Smooth muscle cell (in vitro differentiated cells): ENCODE measurements at regions not wholly inside any gene's neighbourhood (a gene's known extent, or its start where the extent isn't known, plus 50 kb on each side); places are given as distances from the start of the nearest gene placed in this dataset.

Experiments used
- DNase-seq: peaks from one replicate; lab custom pipeline; 2025; ENCODE audit not compliant: unreplicated experiment; lab: John Stamatoyannopoulos, UW
- H2AFZ ChIP-seq: fragments of 200-600 bp; sonication (generic); 2 replicates; pipeline ENCODE4 v1.6.0; 2016; ENCODE audit warnings: antibody characterized with exemption, low read depth, mild to moderate bottlenecking
- H3F3A ChIP-seq: fragments of 200-600 bp; sonication (generic); 2 replicates; pipeline ENCODE4 v1.6.0; 2017; ENCODE audit warnings: antibody characterized with exemption, low read depth
- H3K27ac ChIP-seq: fragments of 200-600 bp; sonication (generic); 2 replicates; pipeline ENCODE4 v1.5.1; 2016; ENCODE audit warnings: low read depth, mild to moderate bottlenecking
- H3K27me3 ChIP-seq: fragments of 200-600 bp; sonication (generic); 2 replicates; pipeline ENCODE4 v1.6.1; 2016; ENCODE audit warnings: low read depth, mild to moderate bottlenecking
- H3K36me3 ChIP-seq: fragments of 200-600 bp; sonication (generic); 2 replicates; pipeline ENCODE4 v1.5.1; 2016; ENCODE audit warnings: low read depth
- H3K4me1 ChIP-seq: fragments of 200-600 bp; sonication (generic); 2 replicates; pipeline ENCODE4 v1.5.1; 2016; ENCODE audit warnings: low read depth
- H3K4me2 ChIP-seq: fragments of 200-600 bp; sonication (generic); 2 replicates; pipeline ENCODE4 v1.6.0; 2016; ENCODE audit warnings: mild to moderate bottlenecking
- H3K4me3 ChIP-seq: fragments of 200-600 bp; sonication (generic); 2 replicates; pipeline ENCODE4 v1.5.1; 2016; ENCODE audit warnings: mild to moderate bottlenecking
- H3K79me2 ChIP-seq: fragments of 200-600 bp; sonication (generic); 2 replicates; pipeline ENCODE4 v1.6.0; 2016; ENCODE audit warnings: low read depth, mild to moderate bottlenecking
- H3K9ac ChIP-seq: fragments of 200-600 bp; sonication (generic); 2 replicates; pipeline ENCODE4 v1.6.0; 2016; ENCODE audit warnings: low read depth
- H3K9me3 ChIP-seq: fragments of 200-600 bp; sonication (generic); replicated peaks from 2 replicates; pipeline ENCODE4 v1.5.1; 2016; ENCODE audit warnings: low read depth
- H4K20me1 ChIP-seq: fragments of 200-600 bp; sonication (generic); 2 replicates; pipeline ENCODE4 v1.6.0; 2016; ENCODE audit warnings: low read depth
- CTCF ChIP-seq: fragments of 200-600 bp; sonication (generic); IDR thresholded peaks from 2 replicates; pipeline ENCODE4 v1.5.1; 2017; ENCODE audit warnings: borderline replicate concordance, mild to moderate bottlenecking, antibody characterized with exemption; ENCODE audit not compliant: insufficient read depth, poor library complexity, severe bottlenecking
- WGBS: methylation state at CpG from one replicate; pipeline ENCODE4 v1.1.7; 2016; ENCODE audit warnings: low lambda C conversion rate; 5-methylcytosine and 5-hydroxymethylcytosine counted together

DNA sequence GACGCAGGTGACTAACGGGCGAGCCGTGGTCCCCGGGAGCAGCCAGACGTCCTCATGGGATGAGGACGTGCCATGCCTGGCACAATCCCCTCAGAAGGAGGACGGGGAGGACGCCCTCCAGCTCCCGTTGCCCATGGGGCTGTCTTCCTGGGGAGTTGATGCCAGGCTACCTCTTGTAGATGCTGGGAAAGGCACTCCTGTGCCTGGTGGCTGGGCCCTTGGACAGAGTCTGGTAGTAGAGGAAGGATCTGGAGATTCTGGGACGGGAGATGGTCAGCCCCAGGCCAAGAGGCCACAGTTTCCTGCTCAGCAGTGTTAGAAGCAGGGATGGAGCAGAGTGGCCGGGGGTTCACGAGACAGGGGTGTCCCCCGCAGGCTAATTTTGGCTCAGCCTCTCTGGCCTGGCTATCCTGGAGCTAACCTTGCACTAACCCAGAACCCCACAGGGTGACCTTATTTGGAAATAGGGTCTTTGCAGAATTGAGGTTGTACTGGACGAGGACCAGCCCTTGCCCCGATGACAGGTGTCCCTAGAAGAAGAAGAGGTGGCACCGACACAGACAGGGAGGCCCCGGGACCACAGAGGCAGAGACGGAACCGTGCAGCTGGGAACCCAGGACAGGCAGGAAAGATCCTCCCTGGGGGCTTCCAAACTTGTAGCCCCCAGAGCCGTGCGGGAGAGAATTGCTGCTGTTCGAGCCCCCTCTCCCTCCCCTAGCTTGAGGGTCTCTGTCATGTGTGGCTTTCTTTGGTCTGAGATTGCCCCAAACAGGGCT is 50.1 kb upstream of the ADRA2C start:
- 85% methylated on average over 23 of the region's 23 CpGs for WGBS
- H3F3A ChIP-seq, result no peaks in the 10 kb centered on the region
- no peaks in the 10 kb centered on the region for H3K79me2 ChIP-seq
- H3K36me3 ChIP-seq, result no peaks in the 10 kb centered on the region
- H3K4me3 ChIP-seq, result no peak overlapping the region
- H3K4me2 ChIP-seq, result no peak overlapping the region
- no peaks in the 10 kb centered on the region for H4K20me1 ChIP-seq
- no peak for DNase-seq
- no peak for TF ChIP-seq CTCF
- H3K4me1 ChIP-seq, result peaks cover 6% of the 10 kb centered on the region
- no peaks in the 10 kb centered on the region for H3K9me3 ChIP-seq
- H3K9ac ChIP-seq, result no peak overlapping the region
- no peak overlapping the region for H3K27ac ChIP-seq
- no peak overlapping the region for H2AFZ ChIP-seq
- no peaks in the 10 kb centered on the region for H3K27me3 ChIP-seq

GRCh38 chr4:3715061-3715854 is 50.9 kb upstream of the ADRA2C start:
- H3K4me3 ChIP-seq, result no peak overlapping the region
- H4K20me1 ChIP-seq, result no peaks in the 10 kb centered on the region
- no peaks in the 10 kb centered on the region for H3K4me1 ChIP-seq
- H3K9me3 ChIP-seq, result no peaks in the 10 kb centered on the region
- no peaks in the 10 kb centered on the region for H3K27me3 ChIP-seq
- no peaks in the 10 kb centered on the region for H3K79me2 ChIP-seq
- H3K27ac ChIP-seq, result no peak overlapping the region
- H2AFZ ChIP-seq, result no peak overlapping the region
- no peak overlapping the region for H3K4me2 ChIP-seq
- no peak for DNase-seq
- TF ChIP-seq CTCF, result no peak
- no peaks in the 10 kb centered on the region for H3F3A ChIP-seq
- H3K9ac ChIP-seq, result no peak overlapping the region
- no peaks in the 10 kb centered on the region for H3K36me3 ChIP-seq
- 89% methylated on average over 23 of the region's 23 CpGs for WGBS

- no peak for TF ChIP-seq CTCF
- WGBS, result 86% methylated on average over 4 of the region's 4 CpGs
- Histone ChIP-seq H3K79me2 (no peaks in the 10 kb centered on the region), H3K27ac (no peak overlapping the region), H3K4me2 (no peak overlapping the region), H3K9ac (no peak overlapping the region), H3K36me3 (no peaks in the 10 kb centered on the region), H3K9me3 (no peaks in the 10 kb centered on the region), H3F3A (no peaks in the 10 kb centered on the region), H3K4me1 (no peaks in the 10 kb centered on the region), H2AFZ (no peak overlapping the region), H3K4me3 (no peak overlapping the region), H3K27me3 (no peaks in the 10 kb centered on the region), H4K20me1 (no peaks in the 10 kb centered on the region)
- DNase-seq, result no peak
These were observed 51.6 kb upstream of the ADRA2C start for GRCh38 chr4:3714642-3715001.
